LNCaP clone FGC (cell line): ENCODE measurements at regions not wholly inside any gene's neighbourhood (a gene's known extent, or its start where the extent isn't known, plus 50 kb on each side); places are given as distances from the start of the nearest gene placed in this dataset.

Experiments used
- DNase-seq: peaks from one replicate; pipeline ENCODE4 v3.0.0-alpha.2; 2011; ENCODE audit warnings: low read depth
- H3K4me3 ChIP-seq: 2 replicates; pipeline ENCODE4 v1.5.1; 2011; ENCODE audit warnings: mild to moderate bottlenecking, low read depth, low read length, control low read depth
- CTCF ChIP-seq: IDR thresholded peaks from 2 replicates; pipeline ENCODE4 v1.5.1; 2012; ENCODE audit warnings: mild to moderate bottlenecking; ENCODE audit not compliant: control insufficient read depth, insufficient read depth; ENCODE audit errors: extremely low read depth

GRCh38 chr3:148042663-148043445, 633.7 kb downstream of the ZIC1 start:
- DNase-seq = no peak
- no peak overlapping the region for H3K4me3 ChIP-seq
- TF ChIP-seq CTCF = no peak

DNA sequence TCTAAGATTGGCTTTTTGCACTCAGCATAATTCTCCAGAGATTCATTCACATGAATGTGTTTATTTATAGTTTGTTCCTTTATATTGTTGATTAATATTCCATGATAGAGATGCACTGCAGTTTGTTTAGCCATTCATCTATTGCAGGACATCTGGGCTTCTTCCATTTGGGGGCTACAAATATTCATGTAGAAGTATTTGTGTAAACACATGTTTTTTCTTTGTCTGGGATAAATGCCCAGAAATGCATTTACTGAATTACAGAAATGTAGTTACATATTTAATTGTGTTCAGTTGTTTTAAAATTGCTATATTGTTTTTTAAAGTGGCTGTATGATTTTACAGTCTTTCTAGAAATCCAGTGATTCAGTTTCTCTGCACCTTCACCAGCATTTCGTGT, 635.0 kb downstream of the ZIC1 start:
- no peak for TF ChIP-seq CTCF
- DNase-seq = no peak
- no peak overlapping the region for H3K4me3 ChIP-seq

GRCh38 chr3:148054999-148055398, 642.7 kb upstream of the AGTR1 start:
- no peak for DNase-seq
- no peak overlapping the region for H3K4me3 ChIP-seq
- TF ChIP-seq CTCF = no peak

GRCh38 chr3:148062590-148062989, 635.1 kb upstream of the AGTR1 start:
- no peak for DNase-seq
- no peak overlapping the region for H3K4me3 ChIP-seq
- TF ChIP-seq CTCF = no peak

DNA sequence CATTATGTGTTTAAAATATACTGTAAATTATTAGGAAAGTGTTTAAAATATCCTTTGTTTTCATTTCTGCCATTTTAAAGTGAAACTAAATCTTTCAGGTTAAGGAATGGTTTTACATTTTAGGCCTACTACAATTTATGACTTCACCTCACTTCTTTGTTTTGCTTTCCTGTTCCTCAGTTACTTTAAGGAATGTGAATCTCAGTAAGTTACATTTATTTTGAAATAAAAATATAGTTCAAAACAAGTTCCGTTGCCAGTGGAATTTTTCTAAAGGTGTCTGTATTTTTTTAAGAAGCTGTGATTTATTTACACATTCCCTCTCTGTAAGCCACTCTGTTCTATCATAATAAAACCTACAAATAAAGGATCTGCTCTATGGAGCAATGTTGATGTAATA, 630.9 kb upstream of the AGTR1 start:
- DNase-seq = no peak
- TF ChIP-seq CTCF = no peak
- no peak overlapping the region for H3K4me3 ChIP-seq

DNA sequence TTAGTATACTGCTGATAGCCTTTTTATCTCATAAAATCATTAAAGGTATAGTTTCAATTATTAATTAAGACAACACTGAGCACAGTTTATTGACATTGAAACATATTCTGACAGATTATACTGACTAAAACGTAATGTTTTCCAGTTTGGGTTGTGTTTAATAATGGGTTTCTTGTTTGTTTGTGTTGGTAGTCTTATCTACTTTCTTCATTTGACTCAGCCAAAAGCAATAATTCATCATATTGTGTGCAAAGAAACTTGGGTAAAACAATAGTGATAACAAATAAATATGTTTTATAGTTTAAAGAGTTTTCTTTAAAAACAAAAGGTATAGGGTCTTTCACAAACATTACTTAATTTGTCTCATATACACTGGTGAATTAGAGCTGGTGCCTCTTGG, 629.2 kb upstream of the AGTR1 start:
- no peak for TF ChIP-seq CTCF
- no peak overlapping the region for H3K4me3 ChIP-seq
- DNase-seq = no peak

- no peak for DNase-seq
- no peak overlapping the region for H3K4me3 ChIP-seq
- no peak for TF ChIP-seq CTCF
Observed at GRCh38 chr3:148070041-148070440, 627.7 kb upstream of the AGTR1 start.
